ENCODE measurements at regions not wholly inside any gene's neighbourhood (a gene's known extent, or its start where the extent isn't known, plus 50 kb on each side); places are given as distances from the start of the nearest gene placed in this dataset.

GRCh38 chr18:43663159-43663558 is 385.9 kb upstream of the SYT4 start:
- no peak for DNase-seq
- 83 to 87% methylated on average over 1 of the region's 1 CpG for WGBS, 2 experiments (ENCODE audit: low coverage in 1 of 2, low lambda C conversion rate in 2 of 2, missing lambda C conversion rate in 2 of 2)
- no peak for TF ChIP-seq EZH2 (IDR thresholded peaks at IDR 0.05; ENCODE audit: insufficient read depth, poor library complexity, severe bottlenecking)
- no peak for TF ChIP-seq EZH2phosphoT487 (IDR thresholded peaks at IDR 0.05; ENCODE audit: insufficient read depth, low read depth)

GRCh38 chr18:43664487-43665008 is 387.3 kb upstream of the SYT4 start:
- Histone ChIP-seq H3K4me2 (ENCODE audit: unreplicated experiment) (peak overlapping the region; percentile 45), H3F3A (ENCODE audit: insufficient read depth) (peaks cover 30% of the 10 kb centered on the region), H3K27ac (peak overlapping the region; percentile 86), H3K27me3 (replicated peaks; ENCODE audit: insufficient read depth) (no peaks in the 10 kb centered on the region), H3K4me3 (no peak overlapping the region), H2AFZ (peak overlapping the region; percentile 57), H3K36me3 (ENCODE audit: low read depth) (no peaks in the 10 kb centered on the region), H3K9me3 (ENCODE audit: low read depth) (no peaks in the 10 kb centered on the region), H3K9me2 (ENCODE audit: insufficient read depth) (no peaks in the 10 kb centered on the region), H3K79me2 (ENCODE audit: insufficient read depth) (no peaks in the 10 kb centered on the region), H4K20me1 (ENCODE audit: insufficient read depth) (no peaks in the 10 kb centered on the region), H3K9ac (peak overlapping the region; percentile 59), H3K4me1 (ENCODE audit: insufficient read depth) (peaks cover 46% of the 10 kb centered on the region)
- peak; percentile 5 for DNase-seq
- TF ChIP-seq EZH2phosphoT487 (IDR thresholded peaks at IDR 0.05; ENCODE audit: insufficient read depth, low read depth) (no peak), EZH2 (IDR thresholded peaks at IDR 0.05; ENCODE audit: insufficient read depth, poor library complexity, severe bottlenecking) (no peak)
- 87 to 90% methylated on average over 3 of the region's 3 CpGs for WGBS, 2 experiments (ENCODE audit: low coverage in 1 of 2, low lambda C conversion rate in 2 of 2, missing lambda C conversion rate in 2 of 2)
- in situ Hi-C loops (cut with MboI), result loop anchor here (25.0 kb wide), 2 partner anchors 998 to 1698 kb away; no protein-coding TSS in a partner anchor

More at GRCh38 chr18:43663159-43663558, 385.9 kb upstream of the SYT4 start:
- Histone ChIP-seq H3K79me2 (ENCODE audit: insufficient read depth) (no peaks in the 10 kb centered on the region), H2AFZ (no peak overlapping the region), H3K36me3 (ENCODE audit: low read depth) (no peaks in the 10 kb centered on the region), H3K4me2 (ENCODE audit: unreplicated experiment) (peak overlapping the region; percentile 61), H3K9ac (no peak overlapping the region), H3K9me2 (ENCODE audit: insufficient read depth) (no peaks in the 10 kb centered on the region), H3F3A (ENCODE audit: insufficient read depth) (peaks cover 30% of the 10 kb centered on the region), H3K9me3 (ENCODE audit: low read depth) (no peaks in the 10 kb centered on the region), H3K27me3 (replicated peaks; ENCODE audit: insufficient read depth) (no peaks in the 10 kb centered on the region), H3K4me3 (no peak overlapping the region), H4K20me1 (ENCODE audit: insufficient read depth) (no peaks in the 10 kb centered on the region), H3K27ac (no peak overlapping the region), H3K4me1 (ENCODE audit: insufficient read depth) (peaks cover 42% of the 10 kb centered on the region)
- in situ Hi-C loops (cut with MboI), result loop anchor here (25.0 kb wide), 2 partner anchors 999 to 1699 kb away; no protein-coding TSS in a partner anchor

GRCh38 chr18:43665105-43665788 is 388.0 kb upstream of the SYT4 start:
- in situ Hi-C loops (cut with MboI), result loop anchor here (25.0 kb wide), 2 partner anchors 997 to 1697 kb away; no protein-coding TSS in a partner anchor
- Histone ChIP-seq H3K9me2 (ENCODE audit: insufficient read depth) (no peaks in the 10 kb centered on the region), H3K9me3 (ENCODE audit: low read depth) (no peaks in the 10 kb centered on the region), H3K4me1 (ENCODE audit: insufficient read depth) (peaks cover 46% of the 10 kb centered on the region), H3K4me2 (ENCODE audit: unreplicated experiment) (peak overlapping the region; percentile 62), H3K79me2 (ENCODE audit: insufficient read depth) (no peaks in the 10 kb centered on the region), H3K4me3 (no peak overlapping the region), H3K27ac (peak overlapping the region; percentile 86), H3K9ac (peak overlapping the region; percentile 59), H3F3A (ENCODE audit: insufficient read depth) (peaks cover 30% of the 10 kb centered on the region), H4K20me1 (ENCODE audit: insufficient read depth) (no peaks in the 10 kb centered on the region), H3K27me3 (replicated peaks; ENCODE audit: insufficient read depth) (no peaks in the 10 kb centered on the region), H3K36me3 (ENCODE audit: low read depth) (no peaks in the 10 kb centered on the region), H2AFZ (peak overlapping the region; percentile 57)
- peak; percentile 97 for DNase-seq
- TF ChIP-seq EZH2 (IDR thresholded peaks at IDR 0.05; ENCODE audit: insufficient read depth, poor library complexity, severe bottlenecking), result no peak
- TF ChIP-seq EZH2phosphoT487 (IDR thresholded peaks at IDR 0.05; ENCODE audit: insufficient read depth, low read depth), result no peak
- 28 to 30% methylated on average over 3 of the region's 3 CpGs for WGBS, 2 experiments (ENCODE audit: low coverage in 1 of 2, low lambda C conversion rate in 2 of 2, missing lambda C conversion rate in 2 of 2)

- in situ Hi-C loops (cut with MboI), result loop anchor here (25.0 kb wide), 2 partner anchors 993 to 1693 kb away; no protein-coding TSS in a partner anchor
- no peak overlapping the region for H3K9ac ChIP-seq
- 90 to 92% methylated on average over 4 of the region's 4 CpGs for WGBS, 2 experiments (ENCODE audit: low coverage in 1 of 2, low lambda C conversion rate in 2 of 2, missing lambda C conversion rate in 2 of 2)
- TF ChIP-seq EZH2 (IDR thresholded peaks at IDR 0.05; ENCODE audit: insufficient read depth, poor library complexity, severe bottlenecking), result no peak
- TF ChIP-seq EZH2phosphoT487 (IDR thresholded peaks at IDR 0.05; ENCODE audit: insufficient read depth, low read depth), result no peak
- no peaks in the 10 kb centered on the region for H3K79me2 ChIP-seq (ENCODE audit: insufficient read depth)
- peaks cover 25% of the 10 kb centered on the region for H3K4me1 ChIP-seq (ENCODE audit: insufficient read depth)
- H3K9me3 ChIP-seq (ENCODE audit: low read depth), result no peaks in the 10 kb centered on the region
- H3K27me3 ChIP-seq (replicated peaks; ENCODE audit: insufficient read depth), result no peaks in the 10 kb centered on the region
- no peaks in the 10 kb centered on the region for H3K9me2 ChIP-seq (ENCODE audit: insufficient read depth)
- peaks cover 18% of the 10 kb centered on the region for H3F3A ChIP-seq (ENCODE audit: insufficient read depth)
- no peak overlapping the region for H3K4me3 ChIP-seq
- DNase-seq, result no peak
- H3K27ac ChIP-seq, result no peak overlapping the region
- H3K36me3 ChIP-seq (ENCODE audit: low read depth), result no peaks in the 10 kb centered on the region
- H2AFZ ChIP-seq, result no peak overlapping the region
- H3K4me2 ChIP-seq (ENCODE audit: unreplicated experiment), result no peak overlapping the region
- no peaks in the 10 kb centered on the region for H4K20me1 ChIP-seq (ENCODE audit: insufficient read depth)
These were observed 391.6 kb upstream of the SYT4 start for GRCh38 chr18:43668866-43669265.
